PC-9 (cell line): ENCODE measurements at regions not wholly inside any gene's neighbourhood (a gene's known extent, or its start where the extent isn't known, plus 50 kb on each side); places are given as distances from the start of the nearest gene placed in this dataset.

ENCODE experiments used
- EZH2 ChIP-seq: fragments of 200-600 bp; sonication (generic); IDR thresholded peaks from 2 replicates; pipeline ENCODE4 v1.8.0; 2017; ENCODE audit warnings: antibody characterized with exemption, low read depth
- TF ChIP-seq, protein P1 (sequence below): fragments of 200-600 bp; sonication (generic); conservative IDR thresholded peaks from 2 replicates; pipeline ENCODE4 v1.6.1; 2017; ENCODE audit warnings: mixed run types, antibody characterized with exemption, mild to moderate bottlenecking, moderate library complexity

DNA sequence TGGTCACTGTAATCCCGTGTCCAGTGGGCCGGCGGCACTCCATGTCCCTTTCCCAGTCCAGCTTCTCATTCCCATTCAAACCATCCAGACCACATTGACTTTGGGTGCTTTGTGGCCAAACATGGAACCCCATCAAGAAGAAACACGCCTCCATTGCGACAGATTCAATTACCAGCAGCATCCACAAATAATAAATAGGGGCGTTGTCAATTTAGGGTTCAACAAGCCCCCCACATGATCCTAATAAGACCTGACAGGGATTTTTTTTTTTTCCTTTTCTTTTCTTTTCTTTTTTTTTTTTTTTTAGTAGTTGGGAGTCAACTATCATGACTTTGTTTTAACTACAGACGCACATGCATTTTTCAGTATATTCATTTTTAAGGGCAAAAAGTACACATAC lies 149.4 kb downstream of the DICER1 start:
- TF ChIP-seq, protein P1, sequence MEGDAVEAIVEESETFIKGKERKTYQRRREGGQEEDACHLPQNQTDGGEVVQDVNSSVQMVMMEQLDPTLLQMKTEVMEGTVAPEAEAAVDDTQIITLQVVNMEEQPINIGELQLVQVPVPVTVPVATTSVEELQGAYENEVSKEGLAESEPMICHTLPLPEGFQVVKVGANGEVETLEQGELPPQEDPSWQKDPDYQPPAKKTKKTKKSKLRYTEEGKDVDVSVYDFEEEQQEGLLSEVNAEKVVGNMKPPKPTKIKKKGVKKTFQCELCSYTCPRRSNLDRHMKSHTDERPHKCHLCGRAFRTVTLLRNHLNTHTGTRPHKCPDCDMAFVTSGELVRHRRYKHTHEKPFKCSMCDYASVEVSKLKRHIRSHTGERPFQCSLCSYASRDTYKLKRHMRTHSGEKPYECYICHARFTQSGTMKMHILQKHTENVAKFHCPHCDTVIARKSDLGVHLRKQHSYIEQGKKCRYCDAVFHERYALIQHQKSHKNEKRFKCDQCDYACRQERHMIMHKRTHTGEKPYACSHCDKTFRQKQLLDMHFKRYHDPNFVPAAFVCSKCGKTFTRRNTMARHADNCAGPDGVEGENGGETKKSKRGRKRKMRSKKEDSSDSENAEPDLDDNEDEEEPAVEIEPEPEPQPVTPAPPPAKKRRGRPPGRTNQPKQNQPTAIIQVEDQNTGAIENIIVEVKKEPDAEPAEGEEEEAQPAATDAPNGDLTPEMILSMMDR: no peak
- TF ChIP-seq EZH2: no peak
